IPS-18c (cell line): ENCODE measurements at regions not wholly inside any gene's neighbourhood (a gene's known extent, or its start where the extent isn't known, plus 50 kb on each side); places are given as distances from the start of the nearest gene placed in this dataset.

Source experiments
- H3K4me3 ChIP-seq: 2 replicates; pipeline ENCODE4 v1.7.0; 2013; ENCODE audit warnings: low read depth, mild to moderate bottlenecking, low read length, moderate library complexity; ENCODE audit not compliant: insufficient read depth
- H3K9me3 ChIP-seq: one replicate; pipeline ENCODE4 v1.6.1; 2013; ENCODE audit warnings: mild to moderate bottlenecking, low read length, moderate library complexity; ENCODE audit not compliant: control insufficient read depth, insufficient read depth

DNA sequence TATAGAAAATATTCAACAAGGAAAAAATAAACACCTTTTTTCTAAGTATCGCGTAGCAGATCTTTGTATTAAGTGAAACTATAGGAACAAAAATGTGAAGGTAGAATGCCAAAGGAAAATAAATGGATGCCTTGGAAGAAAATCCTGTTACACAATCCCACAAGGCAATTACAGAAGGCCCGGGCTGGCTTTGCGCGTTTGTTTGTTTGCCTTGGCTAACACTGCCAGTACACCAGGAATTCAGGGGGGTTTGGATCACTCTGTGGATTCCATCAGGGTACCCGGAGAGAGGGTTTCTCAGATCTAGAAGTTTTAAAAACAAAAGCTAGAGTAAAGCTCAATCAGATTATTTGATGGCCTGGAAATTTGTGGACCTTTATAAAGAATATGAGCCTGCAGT, 478.3 kb downstream of the FBXO15 start:
- H3K9me3 ChIP-seq: no peaks in the 10 kb centered on the region
- no peak overlapping the region for H3K4me3 ChIP-seq

DNA sequence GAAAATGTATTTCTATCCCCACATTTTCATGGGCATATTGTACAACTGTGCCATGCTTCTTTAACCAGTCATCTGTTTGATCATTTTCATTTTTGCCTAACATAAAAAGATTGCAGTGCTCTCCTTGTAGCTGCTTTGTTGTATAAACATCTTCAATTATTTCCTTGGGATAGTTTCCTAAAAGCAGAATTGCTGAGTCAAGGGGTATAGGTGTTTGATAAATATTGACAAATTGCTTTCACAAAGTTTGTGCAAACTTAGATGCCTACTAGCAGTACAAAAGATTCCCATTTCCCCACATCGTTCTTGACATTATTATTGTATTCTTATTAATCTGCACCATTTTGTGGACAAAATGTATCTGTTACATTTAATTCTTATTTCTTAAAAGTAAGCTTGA, 479.6 kb downstream of the FBXO15 start:
- H3K9me3 ChIP-seq: no peaks in the 10 kb centered on the region
- no peak overlapping the region for H3K4me3 ChIP-seq

DNA sequence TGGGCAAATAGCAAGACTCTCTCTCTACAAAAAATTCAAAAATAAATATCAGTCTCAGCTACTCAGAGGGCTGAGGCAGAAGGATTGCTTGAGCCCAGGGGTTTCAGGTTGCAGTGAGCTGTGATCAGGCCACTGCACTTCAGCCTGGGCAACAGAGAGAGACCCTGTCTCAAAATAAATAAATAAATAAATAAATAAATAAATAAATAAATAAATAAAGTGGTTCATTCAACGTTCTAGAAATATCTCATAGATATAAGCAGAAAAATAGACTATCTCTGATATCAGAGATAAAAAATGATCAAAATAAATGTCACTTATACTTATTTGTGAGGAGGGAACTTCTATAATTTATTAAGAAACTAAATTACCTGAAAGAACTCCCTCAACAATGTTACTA, 480.9 kb downstream of the FBXO15 start:
- no peaks in the 10 kb centered on the region for H3K9me3 ChIP-seq
- H3K4me3 ChIP-seq: no peak overlapping the region

DNA sequence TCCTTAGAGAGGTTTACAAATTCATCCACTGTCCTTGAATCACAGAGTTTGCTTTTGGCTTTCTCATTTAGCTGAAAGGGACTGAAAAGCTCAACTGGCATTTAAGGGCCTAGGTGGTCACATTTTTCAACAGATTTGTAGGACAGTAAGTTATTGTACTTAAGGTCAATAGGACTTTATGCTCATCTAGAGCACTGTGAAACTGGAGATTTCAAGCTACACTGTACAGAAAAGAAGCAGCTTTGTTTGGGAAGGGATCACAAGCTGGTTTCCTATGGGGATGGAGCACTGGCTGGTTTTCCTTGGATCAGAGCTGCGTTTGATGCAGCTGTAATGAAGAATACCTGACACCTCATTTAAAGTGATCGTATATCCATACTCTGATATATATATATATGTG, 482.7 kb downstream of the FBXO15 start:
- H3K4me3 ChIP-seq: no peak overlapping the region
- H3K9me3 ChIP-seq: no peaks in the 10 kb centered on the region

DNA sequence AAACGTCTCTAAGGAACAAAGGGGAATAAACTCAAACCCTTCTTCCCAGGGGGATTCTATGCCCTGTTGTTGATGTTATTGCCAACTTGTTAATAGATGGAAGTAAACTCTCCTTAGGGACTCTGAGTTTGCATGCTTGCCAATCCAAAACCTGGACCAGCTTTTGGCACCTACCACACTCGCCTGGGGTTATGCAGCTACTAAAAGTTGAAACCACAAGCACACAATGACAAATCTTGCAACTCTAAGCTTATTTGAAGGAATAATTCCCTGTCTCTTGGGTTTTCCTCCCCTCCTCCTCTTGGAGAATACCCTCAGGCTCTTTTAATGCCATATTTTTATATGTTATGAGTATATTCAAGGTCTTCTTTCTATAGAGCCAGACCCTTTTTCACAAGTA, 484.1 kb downstream of the FBXO15 start:
- Histone ChIP-seq H3K9me3 (no peaks in the 10 kb centered on the region), H3K4me3 (no peak overlapping the region)

DNA sequence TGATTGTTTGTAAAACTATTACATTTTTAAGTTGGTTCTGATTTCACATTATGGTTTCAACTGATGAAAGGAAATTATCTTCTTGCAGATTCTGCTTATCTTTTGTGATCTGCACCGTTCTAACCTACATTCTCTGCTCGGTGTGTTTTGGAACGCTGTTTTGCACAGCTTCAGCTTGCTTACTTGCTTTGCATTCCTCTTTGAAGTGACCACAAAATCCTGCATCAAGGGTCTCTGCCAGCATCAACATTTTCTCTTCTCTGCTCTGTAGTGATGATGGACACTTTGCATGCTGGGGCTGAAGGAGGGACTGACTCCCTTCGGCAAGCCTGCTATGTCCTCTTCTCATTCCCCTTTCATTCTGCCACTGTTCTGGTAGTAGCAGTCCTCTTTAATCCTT, 485.2 kb downstream of the FBXO15 start:
- H3K4me3 ChIP-seq: no peak overlapping the region
- no peaks in the 10 kb centered on the region for H3K9me3 ChIP-seq

DNA sequence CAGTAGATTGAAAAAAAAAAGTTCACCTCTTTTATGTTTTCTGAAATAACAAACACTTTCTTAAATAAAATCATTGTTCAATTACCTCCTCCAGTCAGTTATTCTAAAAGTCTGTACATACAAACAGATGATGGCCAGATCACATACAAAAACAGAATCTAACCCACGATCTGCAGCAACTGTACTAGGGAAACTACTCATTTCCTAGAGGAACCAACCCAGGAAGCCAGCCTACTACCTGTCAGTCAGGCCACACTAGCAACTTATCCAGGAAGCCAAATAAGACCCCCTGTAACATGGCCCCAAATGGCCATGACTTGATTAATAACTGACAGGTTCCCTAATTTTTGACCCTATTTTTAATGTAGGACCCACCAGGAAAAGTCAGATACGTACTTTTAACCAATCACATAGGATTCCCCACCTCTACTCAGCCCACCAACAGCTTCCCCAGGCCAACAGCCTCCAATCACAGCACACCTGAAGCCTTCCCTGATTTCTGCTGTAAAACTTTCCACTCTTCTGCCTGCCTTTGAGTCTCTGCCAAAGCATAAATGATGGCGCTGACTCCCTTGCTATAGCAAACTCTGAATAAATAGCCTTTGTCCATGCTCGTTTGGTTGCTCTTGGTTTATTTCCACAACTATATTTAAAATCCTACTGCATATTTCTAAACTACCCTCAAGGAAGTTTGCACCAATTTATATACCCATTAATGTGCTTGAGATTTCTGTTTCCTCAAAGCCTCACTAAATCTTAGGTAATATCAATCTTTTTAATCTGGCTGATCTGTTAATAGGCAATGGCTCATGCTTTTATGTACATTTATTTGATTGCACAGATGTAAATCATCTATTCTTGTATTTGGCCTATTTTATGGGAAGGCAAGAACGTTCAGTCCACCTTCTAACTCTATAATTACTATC, 486.4 kb downstream of the FBXO15 start:
- H3K4me3 ChIP-seq: no peak overlapping the region
- H3K9me3 ChIP-seq: no peaks in the 10 kb centered on the region

DNA sequence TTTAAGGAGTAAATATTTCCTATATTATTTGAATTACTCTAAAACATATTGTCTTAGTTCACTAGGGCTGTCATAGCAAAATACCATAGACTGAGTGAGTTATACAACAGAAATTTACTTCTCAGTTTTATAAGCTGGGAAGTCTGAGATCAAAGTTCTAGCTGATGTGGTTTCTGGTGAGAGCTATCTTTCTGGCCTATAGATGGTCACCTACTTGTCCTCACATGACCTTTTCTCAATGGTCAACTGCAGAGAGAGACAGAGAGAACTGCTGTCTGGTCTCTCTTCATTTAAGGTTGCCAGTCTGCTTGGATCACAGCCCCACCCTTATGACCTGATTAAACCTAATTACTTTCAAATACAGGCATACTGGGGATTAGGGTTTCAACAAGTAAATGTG, 490.9 kb downstream of the FBXO15 start:
- Histone ChIP-seq H3K4me3 (no peak overlapping the region), H3K9me3 (no peaks in the 10 kb centered on the region)

DNA sequence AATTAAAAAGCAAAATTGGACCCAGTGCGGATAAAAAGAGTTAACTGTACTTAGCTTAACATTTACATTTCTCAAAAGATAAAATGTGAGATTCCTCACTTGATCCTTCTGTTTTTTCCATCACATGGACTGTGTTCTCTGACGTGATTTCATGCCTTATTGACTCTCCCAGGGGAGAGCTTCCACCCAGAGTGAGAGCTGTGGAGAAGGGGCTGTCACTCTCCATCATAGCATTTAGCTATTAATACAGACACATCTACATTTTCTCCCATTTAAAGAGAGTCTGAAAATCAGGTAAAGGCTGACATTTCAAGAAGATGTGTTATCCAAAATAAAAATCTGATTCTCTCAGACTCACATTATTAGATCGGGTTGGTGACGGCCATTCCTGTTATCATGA, 493.8 kb downstream of the FBXO15 start:
- Histone ChIP-seq H3K4me3 (no peak overlapping the region), H3K9me3 (no peaks in the 10 kb centered on the region)

DNA sequence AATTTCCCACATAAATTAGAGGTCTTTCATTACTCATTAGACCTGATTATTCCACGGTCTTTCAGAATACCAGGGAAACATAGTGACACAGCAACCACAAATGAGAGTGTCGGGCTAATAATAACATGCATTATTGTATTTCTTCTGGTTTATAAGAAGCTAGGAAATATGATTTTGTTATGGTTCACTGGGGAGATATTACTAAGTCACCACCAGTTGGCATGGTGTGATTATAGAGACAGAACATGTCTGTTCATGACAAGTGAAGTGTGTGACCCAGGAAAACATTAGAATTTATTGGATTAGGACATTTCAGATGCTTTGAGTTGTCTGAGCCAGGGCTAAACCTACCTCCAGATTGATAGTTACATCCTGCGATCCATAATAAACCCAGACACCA, 494.4 kb downstream of the FBXO15 start:
- Histone ChIP-seq H3K4me3 (no peak overlapping the region), H3K9me3 (no peaks in the 10 kb centered on the region)

DNA sequence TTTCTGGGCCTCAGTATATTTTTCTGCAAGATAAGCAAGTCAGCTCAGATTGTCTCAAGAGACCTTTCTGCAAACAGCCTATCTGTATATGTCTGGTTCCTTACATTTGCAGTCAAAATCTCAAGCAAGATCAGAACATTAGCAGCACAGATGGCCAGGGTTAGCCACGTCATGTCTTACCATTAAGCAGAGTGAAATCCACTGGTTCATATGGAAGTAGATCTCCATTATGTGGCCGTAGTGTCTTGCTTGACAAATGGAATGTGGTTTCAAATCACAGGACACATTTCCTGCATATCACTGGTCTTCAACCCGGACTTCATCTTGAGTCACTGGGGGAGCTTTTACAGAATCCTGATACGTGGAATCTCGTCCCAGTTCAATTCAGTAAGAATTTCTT, 500.2 kb downstream of the FBXO15 start:
- Histone ChIP-seq H3K9me3 (no peaks in the 10 kb centered on the region), H3K4me3 (no peak overlapping the region)

DNA sequence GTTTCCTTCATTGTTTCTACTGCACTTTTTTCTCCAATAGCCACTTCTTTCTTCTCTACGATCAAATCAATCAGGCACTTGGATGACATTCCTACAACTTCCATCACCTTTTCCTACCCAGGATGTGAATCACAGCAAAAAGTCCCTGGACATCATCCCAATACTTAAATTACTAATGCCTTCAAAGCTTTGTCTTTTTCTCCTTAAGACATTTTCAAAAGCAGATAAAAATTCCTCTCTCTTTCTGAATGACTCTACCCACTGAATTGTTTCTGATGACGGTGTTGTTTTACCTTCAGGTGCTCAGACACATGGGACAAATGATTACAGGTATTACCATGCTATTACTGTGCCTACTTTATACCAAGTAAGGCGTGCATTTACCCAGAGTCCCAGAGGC, 500.9 kb downstream of the FBXO15 start:
- no peak overlapping the region for H3K4me3 ChIP-seq
- H3K9me3 ChIP-seq: no peaks in the 10 kb centered on the region

DNA sequence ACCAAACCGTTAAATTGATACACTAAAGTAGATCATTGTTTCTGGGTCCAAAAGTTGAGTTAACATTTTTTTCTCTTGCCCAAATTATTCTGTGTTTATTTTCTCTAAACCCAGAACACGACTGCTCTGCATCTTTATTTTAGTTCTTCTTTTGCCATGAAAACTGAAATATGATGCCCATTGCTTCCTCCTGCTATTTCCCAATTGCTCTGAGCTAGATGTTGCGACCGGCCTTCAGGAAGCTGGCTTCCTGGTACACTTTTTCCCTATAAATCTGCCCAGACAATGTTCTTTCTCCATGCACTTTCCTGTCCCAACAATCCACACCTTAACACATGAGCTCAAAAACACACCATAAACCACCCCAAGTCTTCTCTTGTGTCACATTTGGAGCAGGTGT, 501.4 kb downstream of the FBXO15 start:
- no peaks in the 10 kb centered on the region for H3K9me3 ChIP-seq
- H3K4me3 ChIP-seq: no peak overlapping the region

DNA sequence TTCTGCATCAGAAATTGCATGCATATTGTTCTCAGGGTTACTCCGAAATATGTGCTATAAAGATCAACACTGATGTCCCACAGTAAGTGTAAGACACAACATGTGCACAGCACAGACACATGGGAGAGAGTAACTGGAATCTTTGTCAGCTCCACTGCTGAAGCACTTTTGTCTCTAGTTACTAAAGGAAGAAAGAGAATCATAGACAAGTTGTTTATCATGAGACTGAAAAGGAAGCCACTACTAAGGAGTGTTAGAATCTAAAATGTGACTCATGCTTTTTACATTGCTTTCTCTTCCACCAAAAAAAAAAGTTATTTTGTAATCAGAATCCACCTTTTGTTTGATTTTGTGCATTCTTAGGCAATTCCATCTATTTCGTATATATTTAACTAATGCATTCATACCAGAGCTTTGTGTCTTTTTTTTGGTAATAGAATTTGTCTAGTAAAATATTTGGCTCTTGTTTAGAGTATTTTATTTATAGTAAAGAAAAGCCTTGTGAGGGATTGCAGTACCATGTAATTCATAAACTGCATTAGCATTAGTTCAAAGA, 502.4 kb downstream of the FBXO15 start:
- Histone ChIP-seq H3K4me3 (no peak overlapping the region), H3K9me3 (no peaks in the 10 kb centered on the region)

DNA sequence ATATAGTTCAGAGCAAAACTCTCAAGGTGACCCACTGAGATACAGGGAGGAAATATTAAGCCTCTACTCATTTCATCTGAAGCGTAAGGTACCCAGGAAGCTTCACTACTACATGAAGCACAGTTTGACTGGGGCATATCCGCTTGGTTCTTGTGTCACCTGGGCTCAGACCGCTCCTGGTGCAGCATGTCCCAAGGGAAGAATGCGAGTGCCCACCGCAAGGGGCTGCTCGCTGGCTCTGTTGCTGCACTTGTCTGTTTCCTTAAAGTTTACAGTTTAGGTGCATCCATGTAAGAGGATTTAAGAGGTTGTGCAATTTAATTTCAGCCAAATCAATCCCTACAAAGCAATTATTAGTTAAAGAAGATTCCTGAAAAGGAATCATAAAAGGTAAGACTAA, 507.8 kb downstream of the FBXO15 start:
- Histone ChIP-seq H3K9me3 (no peaks in the 10 kb centered on the region), H3K4me3 (no peak overlapping the region)

DNA sequence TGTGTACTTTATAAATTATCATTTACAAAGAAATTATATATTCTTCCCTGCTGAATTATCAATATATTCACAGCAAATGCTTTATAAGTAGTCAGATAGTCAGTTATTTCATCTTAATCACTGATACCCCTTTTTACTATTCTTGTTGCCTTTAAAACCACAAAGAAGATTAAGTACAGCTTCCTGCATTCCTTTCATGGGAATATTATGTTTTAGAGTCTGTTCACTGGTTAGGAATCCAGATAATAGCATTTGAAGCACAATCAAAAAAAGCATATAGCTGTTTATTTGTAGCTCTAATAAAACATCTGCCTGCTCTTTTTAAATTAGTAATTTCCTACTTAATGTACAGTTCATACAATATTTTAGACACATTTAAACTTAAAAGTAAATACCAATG, 508.9 kb downstream of the FBXO15 start:
- Histone ChIP-seq H3K4me3 (no peak overlapping the region), H3K9me3 (no peaks in the 10 kb centered on the region)

DNA sequence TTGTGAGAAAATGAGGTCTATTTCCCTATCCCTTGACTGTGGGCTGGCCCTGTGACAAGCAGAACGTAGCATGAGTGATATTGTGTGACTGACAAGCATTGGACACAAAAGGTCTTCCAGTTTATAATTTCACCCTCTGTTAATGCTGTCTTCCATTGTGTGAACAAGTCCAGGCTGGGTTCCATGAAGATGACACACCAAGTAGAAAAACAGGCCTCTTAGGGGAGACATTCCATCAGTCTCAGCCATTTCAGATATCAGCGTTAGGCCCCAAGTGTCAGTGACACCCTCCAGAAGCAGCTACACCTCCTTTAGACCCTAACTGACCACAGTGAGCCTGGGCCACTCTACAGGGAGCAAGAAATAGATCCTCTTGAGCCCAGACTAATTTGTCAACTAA, 511.3 kb downstream of the FBXO15 start:
- no peaks in the 10 kb centered on the region for H3K9me3 ChIP-seq
- H3K4me3 ChIP-seq: no peak overlapping the region

DNA sequence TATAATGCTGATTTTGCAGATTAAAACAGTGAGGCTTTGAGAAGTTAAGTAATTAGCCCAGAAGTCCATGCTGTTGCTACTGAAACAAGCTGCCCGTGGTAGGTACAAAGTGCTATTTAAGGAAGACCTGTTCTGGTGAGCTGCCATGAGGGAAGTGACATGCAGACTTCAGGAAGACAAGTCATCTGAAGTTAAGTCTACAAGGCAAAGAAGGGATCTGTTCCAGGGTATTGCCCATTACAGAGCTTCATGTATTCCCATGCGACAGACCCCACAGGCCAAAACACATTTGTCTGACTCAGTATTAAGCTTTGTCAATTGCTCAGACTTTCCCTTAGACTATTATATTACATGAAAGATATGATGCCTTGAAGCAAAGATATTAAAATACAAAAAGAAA, 520.8 kb downstream of the FBXO15 start:
- Histone ChIP-seq H3K4me3 (no peak overlapping the region), H3K9me3 (no peaks in the 10 kb centered on the region)

DNA sequence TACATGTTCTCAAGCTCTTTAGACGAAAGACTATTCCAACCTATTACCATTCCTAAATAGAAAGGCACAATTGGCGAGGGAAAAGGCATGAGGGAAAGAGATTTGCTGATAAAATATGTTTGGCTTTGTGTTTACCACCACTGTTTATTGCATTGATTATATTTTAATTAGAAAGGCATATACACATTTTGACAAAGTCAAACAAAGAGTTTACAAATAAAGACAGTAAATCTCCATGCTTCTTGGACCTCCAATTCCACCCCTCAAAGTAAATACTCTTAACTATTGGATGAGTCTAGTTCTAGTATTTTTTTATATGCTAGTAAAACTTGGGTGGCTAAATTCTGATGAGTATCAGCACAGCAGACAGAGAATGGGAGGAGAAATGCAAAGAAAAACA, 521.4 kb downstream of the FBXO15 start:
- Histone ChIP-seq H3K4me3 (no peak overlapping the region), H3K9me3 (no peaks in the 10 kb centered on the region)
